ENCODE measurements at regions not wholly inside any gene's neighbourhood (a gene's known extent, or its start where the extent isn't known, plus 50 kb on each side); places are given as distances from the start of the nearest gene placed in this dataset.

- H3K36me3 ChIP-seq (ENCODE audit: insufficient read depth, low read length), result no peaks in the 10 kb centered on the region
- H3K9me3 ChIP-seq (ENCODE audit: low read length), result peaks cover 4% of the 10 kb centered on the region
- H3K9ac ChIP-seq (ENCODE audit: low read length), result no peak overlapping the region
- DNase-seq, result no peak
- H2AFZ ChIP-seq (ENCODE audit: low read length), result no peak overlapping the region
- H3K4me1 ChIP-seq (ENCODE audit: low read length), result no peaks in the 10 kb centered on the region
- H3K79me2 ChIP-seq (ENCODE audit: low read length), result no peaks in the 10 kb centered on the region
- no peak overlapping the region for H3K4me3 ChIP-seq (ENCODE audit: low read length)
- H3K9me2 ChIP-seq (replicated peaks; ENCODE audit: insufficient read depth, low read length), result no peaks in the 10 kb centered on the region
- H4K20me1 ChIP-seq (ENCODE audit: insufficient read depth, low read depth, low read length), result no peaks in the 10 kb centered on the region
- no peak overlapping the region for H3K4me2 ChIP-seq (ENCODE audit: low read depth, low read length, poor library complexity, severe bottlenecking)
- no peaks in the 10 kb centered on the region for H3K27me3 ChIP-seq (ENCODE audit: low read length)
- H3K27ac ChIP-seq (ENCODE audit: low read length), result no peak overlapping the region
Observed at GRCh38 chr13:71382285-71382684, 484.7 kb downstream of the DACH1 start.

- Histone ChIP-seq H3K4me3 (ENCODE audit: low read length) (no peak overlapping the region), H4K20me1 (ENCODE audit: insufficient read depth, low read depth, low read length) (no peaks in the 10 kb centered on the region), H3K36me3 (ENCODE audit: insufficient read depth, low read length) (no peaks in the 10 kb centered on the region), H3K4me1 (ENCODE audit: low read length) (no peaks in the 10 kb centered on the region), H3K4me2 (ENCODE audit: low read depth, low read length, poor library complexity, severe bottlenecking) (no peak overlapping the region), H3K79me2 (ENCODE audit: low read length) (no peaks in the 10 kb centered on the region), H3K27ac (ENCODE audit: low read length) (no peak overlapping the region), H3K27me3 (ENCODE audit: low read length) (no peaks in the 10 kb centered on the region), H2AFZ (ENCODE audit: low read length) (no peak overlapping the region), H3K9me3 (ENCODE audit: low read length) (peaks cover 4% of the 10 kb centered on the region), H3K9me2 (replicated peaks; ENCODE audit: insufficient read depth, low read length) (no peaks in the 10 kb centered on the region), H3K9ac (ENCODE audit: low read length) (no peak overlapping the region)
- no peak for DNase-seq
Observed at GRCh38 chr13:71380191-71380590, 486.8 kb downstream of the DACH1 start.

GRCh38 chr13:71378961-71379905 lies 487.8 kb downstream of the DACH1 start:
- H3K27ac ChIP-seq (ENCODE audit: low read length), result no peak overlapping the region
- H3K4me2 ChIP-seq (ENCODE audit: low read depth, low read length, poor library complexity, severe bottlenecking), result no peak overlapping the region
- no peak for DNase-seq
- no peak overlapping the region for H2AFZ ChIP-seq (ENCODE audit: low read length)
- H3K4me1 ChIP-seq (ENCODE audit: low read length), result no peaks in the 10 kb centered on the region
- no peak overlapping the region for H3K4me3 ChIP-seq (ENCODE audit: low read length)
- no peaks in the 10 kb centered on the region for H3K9me2 ChIP-seq (replicated peaks; ENCODE audit: insufficient read depth, low read length)
- no peaks in the 10 kb centered on the region for H3K79me2 ChIP-seq (ENCODE audit: low read length)
- no peaks in the 10 kb centered on the region for H4K20me1 ChIP-seq (ENCODE audit: insufficient read depth, low read depth, low read length)
- peaks cover 10% of the 10 kb centered on the region for H3K9me3 ChIP-seq (ENCODE audit: low read length)
- no peaks in the 10 kb centered on the region for H3K36me3 ChIP-seq (ENCODE audit: insufficient read depth, low read length)
- no peak overlapping the region for H3K9ac ChIP-seq (ENCODE audit: low read length)
- no peaks in the 10 kb centered on the region for H3K27me3 ChIP-seq (ENCODE audit: low read length)

- peaks cover 7% of the 10 kb centered on the region for H3K9me3 ChIP-seq (ENCODE audit: low read length)
Observed at GRCh38 chr13:71374471-71375049, 492.4 kb downstream of the DACH1 start.

GRCh38 chr13:71368336-71368735 lies 498.7 kb downstream of the DACH1 start:
- H3K9me3 ChIP-seq (ENCODE audit: low read length), result no peaks in the 10 kb centered on the region; the same call in 1 of the 2 replicates
- H3K4me3 ChIP-seq (ENCODE audit: low read length), result no peak overlapping the region
- H3K36me3 ChIP-seq (ENCODE audit: insufficient read depth, low read length), result no peaks in the 10 kb centered on the region
- no peaks in the 10 kb centered on the region for H3K9me2 ChIP-seq (replicated peaks; ENCODE audit: insufficient read depth, low read length)
- H3K27ac ChIP-seq (ENCODE audit: low read length), result no peak overlapping the region
- H2AFZ ChIP-seq (ENCODE audit: low read length), result no peak overlapping the region
- no peak for DNase-seq
- no peaks in the 10 kb centered on the region for H3K79me2 ChIP-seq (ENCODE audit: low read length)
- H3K9ac ChIP-seq (ENCODE audit: low read length), result no peak overlapping the region
- H3K4me1 ChIP-seq (ENCODE audit: low read length), result no peaks in the 10 kb centered on the region
- no peaks in the 10 kb centered on the region for H3K27me3 ChIP-seq (ENCODE audit: low read length)
- H3K4me2 ChIP-seq (ENCODE audit: low read depth, low read length, poor library complexity, severe bottlenecking), result no peak overlapping the region
- no peaks in the 10 kb centered on the region for H4K20me1 ChIP-seq (ENCODE audit: insufficient read depth, low read depth, low read length)

More at GRCh38 chr13:71374471-71375049, 492.4 kb downstream of the DACH1 start:
- Histone ChIP-seq H4K20me1 (ENCODE audit: insufficient read depth, low read depth, low read length) (no peaks in the 10 kb centered on the region), H3K36me3 (ENCODE audit: insufficient read depth, low read length) (no peaks in the 10 kb centered on the region), H3K4me3 (ENCODE audit: low read length) (no peak overlapping the region), H3K79me2 (ENCODE audit: low read length) (no peaks in the 10 kb centered on the region), H3K9me2 (replicated peaks; ENCODE audit: insufficient read depth, low read length) (no peaks in the 10 kb centered on the region), H3K4me2 (ENCODE audit: low read depth, low read length, poor library complexity, severe bottlenecking) (no peak overlapping the region), H3K27me3 (ENCODE audit: low read length) (no peaks in the 10 kb centered on the region), H2AFZ (ENCODE audit: low read length) (no peak overlapping the region), H3K27ac (ENCODE audit: low read length) (no peak overlapping the region), H3K9ac (ENCODE audit: low read length) (no peak overlapping the region), H3K4me1 (ENCODE audit: low read length) (no peaks in the 10 kb centered on the region)
- no peak for DNase-seq

GRCh38 chr13:71360041-71360440 lies 507.0 kb downstream of the DACH1 start:
- Histone ChIP-seq H3K4me1 (ENCODE audit: low read length) (no peaks in the 10 kb centered on the region), H3K9me3 (ENCODE audit: low read length) (peaks cover 27% of the 10 kb centered on the region; the same call in 1 of the 2 replicates), H3K4me3 (ENCODE audit: low read length) (no peak overlapping the region), H3K27me3 (ENCODE audit: low read length) (no peaks in the 10 kb centered on the region), H3K27ac (ENCODE audit: low read length) (no peak overlapping the region), H3K9me2 (replicated peaks; ENCODE audit: insufficient read depth, low read length) (no peaks in the 10 kb centered on the region), H3K9ac (ENCODE audit: low read length) (no peak overlapping the region), H2AFZ (ENCODE audit: low read length) (no peak overlapping the region), H3K79me2 (ENCODE audit: low read length) (no peaks in the 10 kb centered on the region), H3K4me2 (ENCODE audit: low read depth, low read length, poor library complexity, severe bottlenecking) (no peak overlapping the region), H3K36me3 (ENCODE audit: insufficient read depth, low read length) (no peaks in the 10 kb centered on the region), H4K20me1 (ENCODE audit: insufficient read depth, low read depth, low read length) (no peaks in the 10 kb centered on the region)
- no peak for DNase-seq

GRCh38 chr13:71359641-71360040 lies 507.4 kb downstream of the DACH1 start:
- Histone ChIP-seq H3K9ac (ENCODE audit: low read length) (no peak overlapping the region), H3K36me3 (ENCODE audit: insufficient read depth, low read length) (no peaks in the 10 kb centered on the region), H3K9me2 (replicated peaks; ENCODE audit: insufficient read depth, low read length) (no peaks in the 10 kb centered on the region), H3K27me3 (ENCODE audit: low read length) (no peaks in the 10 kb centered on the region), H3K4me3 (ENCODE audit: low read length) (no peak overlapping the region), H2AFZ (ENCODE audit: low read length) (no peak overlapping the region), H4K20me1 (ENCODE audit: insufficient read depth, low read depth, low read length) (no peaks in the 10 kb centered on the region), H3K4me1 (ENCODE audit: low read length) (no peaks in the 10 kb centered on the region), H3K27ac (ENCODE audit: low read length) (no peak overlapping the region), H3K79me2 (ENCODE audit: low read length) (no peaks in the 10 kb centered on the region), H3K9me3 (ENCODE audit: low read length) (peaks cover 27% of the 10 kb centered on the region; the same call in 1 of the 2 replicates), H3K4me2 (ENCODE audit: low read depth, low read length, poor library complexity, severe bottlenecking) (no peak overlapping the region)
- DNase-seq, result no peak

GRCh38 chr13:71358218-71358617 lies 508.8 kb downstream of the DACH1 start:
- no peaks in the 10 kb centered on the region for H4K20me1 ChIP-seq (ENCODE audit: insufficient read depth, low read depth, low read length)
- H3K9me2 ChIP-seq (replicated peaks; ENCODE audit: insufficient read depth, low read length), result no peaks in the 10 kb centered on the region
- H3K4me3 ChIP-seq (ENCODE audit: low read length), result no peak overlapping the region
- no peak overlapping the region for H3K27ac ChIP-seq (ENCODE audit: low read length)
- no peak overlapping the region for H3K9ac ChIP-seq (ENCODE audit: low read length)
- no peak overlapping the region for H2AFZ ChIP-seq (ENCODE audit: low read length)
- H3K27me3 ChIP-seq (ENCODE audit: low read length), result no peaks in the 10 kb centered on the region
- H3K4me2 ChIP-seq (ENCODE audit: low read depth, low read length, poor library complexity, severe bottlenecking), result no peak overlapping the region
- no peak for DNase-seq
- H3K36me3 ChIP-seq (ENCODE audit: insufficient read depth, low read length), result no peaks in the 10 kb centered on the region
- no peaks in the 10 kb centered on the region for H3K79me2 ChIP-seq (ENCODE audit: low read length)
- no peaks in the 10 kb centered on the region for H3K4me1 ChIP-seq (ENCODE audit: low read length)
- H3K9me3 ChIP-seq (ENCODE audit: low read length), result peaks cover 30% of the 10 kb centered on the region; the same call in 1 of the 2 replicates

All from Karpas-422 (cell line).